NT2/D1 (cell line): ENCODE measurements at regions not wholly inside any gene's neighbourhood (a gene's known extent, or its start where the extent isn't known, plus 50 kb on each side); places are given as distances from the start of the nearest gene placed in this dataset.

Experiments used
- SUZ12 ChIP-seq: IDR thresholded peaks from 2 replicates; pipeline ENCODE4 v1.6.1; 2011; ENCODE audit not compliant: insufficient read length, insufficient read depth; ENCODE audit errors: extremely low read depth
- YY1 ChIP-seq: IDR thresholded peaks from 2 replicates; pipeline ENCODE4 v1.6.1; 2011; ENCODE audit not compliant: insufficient read length, insufficient read depth
- ZNF274 ChIP-seq: IDR thresholded peaks from 2 replicates; pipeline ENCODE4 v1.6.1; 2011; ENCODE audit warnings: mild to moderate bottlenecking, low read depth, low read length

GRCh38 chr9:25857147-25857546 lies 178.9 kb upstream of the TUSC1 start:
- TF ChIP-seq SUZ12 (no peak), ZNF274 (no peak), YY1 (no peak)
